Gastrocnemius medialis (tissue), 4 donors: ENCODE measurements at regions not wholly inside any gene's neighbourhood (a gene's known extent, or its start where the extent isn't known, plus 50 kb on each side); places are given as distances from the start of the nearest gene placed in this dataset.

Source experiments
- CTCF ChIP-seq, 5 experiments: fragments of 450-650 bp in 3 of 5; fragments of 200-600 bp in 2 of 5; sonication (generic) in 2 of 5; IDR thresholded peaks in 4 of 5; conservative IDR thresholded peaks in 1 of 5; 1 replicate in 4 of 5; 2 replicates in 1 of 5; pipeline ENCODE4 v1.5.1; 2016 to 2019; ENCODE audit warnings: antibody characterized with exemption in 5 of 5, mild to moderate bottlenecking in 3 of 5, moderate library complexity in 3 of 5
- POLR2A ChIP-seq, 2 donors: fragments of 450-650 bp; IDR thresholded peaks; one replicate each; pipeline ENCODE4 v1.6.1; 2017; ENCODE audit warnings: antibody characterized with exemption in 2 of 2, mild to moderate bottlenecking in 2 of 2, moderate library complexity in 2 of 2

GRCh38 chr9:106632621-106633020 is 230.3 kb upstream of the ZNF462 start:
- TF ChIP-seq CTCF (IDR thresholded peaks at IDR 0.05 in 4 of 5, conservative IDR thresholded peaks at IDR 0.05 in 1 of 5) (no peak), POLR2A (IDR thresholded peaks at IDR 0.05) (no peak)
